Activated gamma-delta T cell treated with Interleukin-2 at 50 U/mL for 16 hours (primary cell): ENCODE measurements at regions not wholly inside any gene's neighbourhood (a gene's known extent, or its start where the extent isn't known, plus 50 kb on each side); places are given as distances from the start of the nearest gene placed in this dataset.
"Not testable (repeated sequence)": the region's sequence is repeated elsewhere in the genome, so short reads cannot be mapped to it uniquely, and the experiment has no call there.

Source experiments
- DNase-seq: peaks from one replicate; pipeline ENCODE4 v3.0.0-alpha.2; 2020

DNA sequence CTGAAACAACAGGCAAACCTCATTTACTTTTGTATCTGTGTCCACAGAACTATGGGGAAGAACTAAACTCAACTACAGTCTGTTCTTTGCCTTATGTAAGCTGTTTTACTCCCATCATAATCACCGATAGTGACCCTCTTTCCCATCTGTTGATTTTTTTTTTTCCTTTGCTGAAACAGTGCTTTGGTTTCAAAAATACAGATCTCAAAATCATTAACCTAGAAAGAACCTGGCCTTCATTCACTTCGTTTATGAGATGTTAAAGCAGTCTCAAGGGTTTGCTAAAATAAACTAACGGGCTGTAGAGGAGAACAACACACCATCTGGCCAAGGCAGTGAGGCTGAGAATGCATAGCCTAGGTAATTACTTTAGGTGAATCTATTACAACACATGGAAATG is 706.6 kb upstream of the ZNF608 start:
- no peak for DNase-seq

DNA sequence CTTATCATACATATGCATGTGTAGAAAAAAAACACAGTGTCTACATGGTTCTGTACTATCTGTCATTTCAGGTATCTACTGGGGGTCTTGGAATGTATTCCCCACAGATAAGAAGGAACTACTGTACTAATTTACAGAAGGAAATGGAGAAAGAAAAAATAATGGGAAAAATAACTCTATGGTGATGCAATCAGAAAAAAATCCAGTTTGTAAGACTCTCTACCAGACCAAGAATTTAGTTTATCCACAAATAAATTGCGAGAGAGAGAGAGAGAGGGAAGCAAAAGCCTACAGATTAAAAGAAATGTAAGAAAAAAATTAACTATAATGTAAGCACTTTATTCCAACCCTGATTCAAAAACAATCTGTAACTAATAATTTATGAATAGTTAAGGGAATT is 708.6 kb upstream of the ZNF608 start:
- no peak for DNase-seq

GRCh38 chr5:125456005-125456404 is 709.6 kb upstream of the ZNF608 start:
- DNase-seq, result not testable (repeated sequence)

- no peak for DNase-seq
Measured at GRCh38 chr5:125457617-125458016, 711.2 kb upstream of the ZNF608 start.

- DNase-seq, result not testable (repeated sequence)
Measured at GRCh38 chr5:125458949-125459348, 712.5 kb upstream of the ZNF608 start.

DNA sequence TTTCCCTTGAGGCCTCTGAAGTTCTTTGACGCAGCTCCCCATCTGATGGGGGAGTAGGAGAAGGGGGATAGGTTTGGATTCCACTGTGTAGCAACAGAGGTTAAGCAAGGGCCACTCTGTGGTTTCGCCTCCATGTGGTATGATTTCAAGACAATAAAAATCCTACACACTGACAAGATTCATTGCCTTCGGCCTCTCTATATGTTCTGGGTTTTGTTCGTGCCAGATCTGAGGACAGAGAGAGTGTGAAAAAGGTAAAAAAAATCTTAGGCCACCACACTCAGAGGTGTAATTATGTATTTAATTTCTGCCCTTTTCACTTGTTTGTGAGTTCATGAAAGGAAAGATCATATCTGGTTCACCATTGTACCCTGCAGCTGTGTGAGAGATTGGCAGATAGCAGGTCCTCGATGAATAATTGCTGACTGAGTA is 715.2 kb upstream of the ZNF608 start:
- no peak for DNase-seq

DNA sequence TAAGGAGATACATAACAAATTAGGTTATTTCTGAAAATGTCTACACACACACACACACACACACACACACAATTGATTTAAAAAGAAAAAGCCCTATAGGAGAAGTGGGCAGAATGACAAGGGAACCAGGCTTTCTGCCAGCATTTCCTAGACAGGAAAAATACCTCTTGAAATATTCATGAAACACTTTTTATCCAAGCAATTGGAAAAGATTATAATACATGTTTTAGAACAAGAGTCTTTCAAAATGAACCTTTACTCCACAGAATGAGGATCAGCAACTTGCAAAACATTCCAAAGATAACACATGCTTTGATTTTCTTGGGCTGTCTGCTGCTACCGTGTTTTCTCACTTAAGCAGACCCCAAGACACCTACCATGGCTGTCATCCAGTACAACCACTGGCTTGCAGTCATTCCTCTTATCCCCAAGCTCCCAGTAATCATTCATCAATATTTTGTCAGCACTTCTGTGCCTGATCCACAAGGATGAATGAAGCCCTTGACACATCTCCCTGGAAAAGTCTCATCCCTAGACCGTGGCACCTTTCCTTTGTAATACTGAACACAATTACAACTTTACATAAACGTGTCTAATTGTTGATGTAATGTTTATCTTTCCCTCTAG is 717.1 kb upstream of the ZNF608 start:
- DNase-seq, result no peak

GRCh38 chr5:125464847-125465432 is 718.5 kb upstream of the ZNF608 start:
- DNase-seq, result no peak

DNA sequence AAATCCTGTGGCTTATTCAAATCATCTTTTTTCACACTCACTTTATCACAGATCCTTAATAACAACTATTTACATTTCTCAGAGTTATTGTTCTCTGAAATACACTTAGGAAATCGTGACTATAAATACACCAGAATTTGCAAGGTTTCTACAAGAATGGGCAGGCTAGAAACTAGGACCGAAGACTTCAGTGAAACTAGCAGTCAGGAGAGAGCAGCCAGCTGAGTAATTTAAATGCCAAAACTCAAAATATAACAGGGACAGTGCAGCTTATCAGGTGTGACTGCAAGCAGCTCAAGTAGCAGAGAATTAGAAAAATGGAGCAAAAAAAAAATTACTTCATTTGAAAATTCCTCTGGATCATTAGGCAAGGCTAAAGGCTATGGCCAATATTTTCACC is 719.3 kb upstream of the ZNF608 start:
- DNase-seq, result no peak

GRCh38 chr5:125467222-125467621 is 720.8 kb upstream of the ZNF608 start:
- DNase-seq, result no peak

GRCh38 chr5:125470280-125470902 is 724.0 kb upstream of the ZNF608 start:
- DNase-seq, result no peak

DNA sequence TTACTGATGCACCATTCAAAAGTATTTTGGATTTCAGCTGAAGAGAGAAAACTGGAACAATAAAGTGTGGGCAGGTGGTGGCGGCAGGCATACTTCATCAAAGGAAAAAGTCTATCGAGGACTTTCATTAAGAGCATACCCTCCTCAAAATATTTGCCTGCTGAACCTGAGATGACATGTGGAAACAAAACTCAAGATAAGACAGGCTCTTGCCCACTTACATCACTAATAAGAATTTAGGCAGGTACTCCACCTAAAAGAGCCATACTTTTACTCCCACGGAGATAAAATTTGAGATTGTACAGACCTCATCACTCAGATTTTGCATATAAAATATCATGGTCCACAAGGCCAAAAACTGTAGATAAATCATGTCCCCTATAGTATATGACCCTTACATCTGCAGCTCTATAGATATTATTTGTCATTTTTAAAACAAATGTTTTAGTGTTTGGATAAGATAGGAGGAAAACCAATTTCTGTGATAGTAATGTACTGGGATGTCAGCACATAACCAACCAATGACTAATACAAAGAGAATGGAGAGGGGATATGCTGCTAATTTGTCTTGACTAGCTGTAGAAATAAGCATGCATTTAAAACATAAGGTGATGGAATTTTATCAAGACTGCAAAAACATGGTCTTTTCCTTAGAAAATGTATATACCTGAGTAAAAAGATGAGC is 730.6 kb upstream of the ZNF608 start:
- DNase-seq, result no peak

- no peak for DNase-seq
Measured at GRCh38 chr5:125477586-125477975, 731.1 kb upstream of the ZNF608 start.

GRCh38 chr5:125478599-125478998 is 732.2 kb upstream of the ZNF608 start:
- no peak for DNase-seq

DNA sequence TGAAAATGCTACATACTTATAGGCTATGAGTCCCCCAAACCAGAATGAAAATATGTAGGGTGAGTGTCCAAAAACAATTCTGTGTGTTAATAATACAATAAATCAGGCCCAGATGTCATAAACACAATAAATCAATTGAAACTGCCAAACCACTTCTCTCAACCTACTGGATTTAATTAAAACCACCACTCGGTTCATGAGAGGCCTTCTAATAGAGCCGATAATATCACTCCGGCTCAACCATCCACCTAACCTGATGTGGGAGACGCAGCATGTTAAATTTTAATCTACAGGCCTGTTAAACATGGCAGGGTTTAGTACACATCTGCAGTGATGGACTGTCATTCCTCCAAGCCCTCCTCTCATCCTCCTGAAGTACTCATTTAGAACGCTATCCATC is 734.5 kb upstream of the ZNF608 start:
- DNase-seq, result no peak

DNA sequence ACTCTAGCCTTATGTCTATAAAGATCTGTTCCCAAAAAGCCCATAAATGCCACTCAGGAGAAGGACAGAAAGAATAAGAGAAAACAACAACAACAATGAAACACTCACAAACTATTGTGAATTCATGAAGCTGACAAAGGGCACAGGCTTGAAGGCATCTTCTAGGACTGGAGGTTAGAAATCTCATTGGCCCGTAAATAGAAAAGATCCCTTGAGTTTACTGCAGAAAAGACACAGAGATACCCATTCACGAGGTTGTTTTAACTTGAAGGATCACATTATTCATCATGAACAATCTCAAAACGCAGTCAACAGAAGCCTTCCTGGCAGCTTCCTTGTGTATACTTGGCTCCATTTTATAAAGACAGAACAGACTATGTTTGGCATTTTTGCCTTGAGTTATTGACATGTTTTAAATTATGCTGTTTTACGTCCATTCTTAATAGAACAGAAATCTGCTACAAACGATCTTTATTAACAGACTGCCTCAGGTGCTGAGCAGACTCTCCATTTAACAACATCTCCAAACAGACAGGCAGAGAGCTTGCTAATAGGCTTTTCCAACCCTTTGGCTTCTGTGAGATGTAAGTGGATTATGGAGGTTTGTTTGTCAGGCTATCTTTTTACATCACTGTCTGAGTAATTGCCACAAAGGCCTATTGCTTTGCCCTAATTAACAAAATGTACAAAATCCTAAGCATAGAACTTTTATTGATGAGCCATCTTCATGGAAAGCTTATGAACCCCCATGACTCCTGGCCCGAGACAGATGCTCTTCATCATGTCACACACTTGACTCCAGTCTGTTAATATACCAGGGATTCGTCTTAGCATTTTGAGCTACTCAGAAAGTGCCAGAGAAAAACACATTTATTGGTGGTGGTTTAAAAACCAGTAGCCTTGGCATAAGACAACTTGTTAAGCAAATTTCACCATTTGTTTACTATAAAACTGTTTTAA is 735.3 kb upstream of the ZNF608 start:
- no peak for DNase-seq

- no peak for DNase-seq
Measured at GRCh38 chr5:125483609-125484008, 737.2 kb upstream of the ZNF608 start.

- DNase-seq, result no peak
Measured at GRCh38 chr5:125484272-125484741, 737.9 kb upstream of the ZNF608 start.

DNA sequence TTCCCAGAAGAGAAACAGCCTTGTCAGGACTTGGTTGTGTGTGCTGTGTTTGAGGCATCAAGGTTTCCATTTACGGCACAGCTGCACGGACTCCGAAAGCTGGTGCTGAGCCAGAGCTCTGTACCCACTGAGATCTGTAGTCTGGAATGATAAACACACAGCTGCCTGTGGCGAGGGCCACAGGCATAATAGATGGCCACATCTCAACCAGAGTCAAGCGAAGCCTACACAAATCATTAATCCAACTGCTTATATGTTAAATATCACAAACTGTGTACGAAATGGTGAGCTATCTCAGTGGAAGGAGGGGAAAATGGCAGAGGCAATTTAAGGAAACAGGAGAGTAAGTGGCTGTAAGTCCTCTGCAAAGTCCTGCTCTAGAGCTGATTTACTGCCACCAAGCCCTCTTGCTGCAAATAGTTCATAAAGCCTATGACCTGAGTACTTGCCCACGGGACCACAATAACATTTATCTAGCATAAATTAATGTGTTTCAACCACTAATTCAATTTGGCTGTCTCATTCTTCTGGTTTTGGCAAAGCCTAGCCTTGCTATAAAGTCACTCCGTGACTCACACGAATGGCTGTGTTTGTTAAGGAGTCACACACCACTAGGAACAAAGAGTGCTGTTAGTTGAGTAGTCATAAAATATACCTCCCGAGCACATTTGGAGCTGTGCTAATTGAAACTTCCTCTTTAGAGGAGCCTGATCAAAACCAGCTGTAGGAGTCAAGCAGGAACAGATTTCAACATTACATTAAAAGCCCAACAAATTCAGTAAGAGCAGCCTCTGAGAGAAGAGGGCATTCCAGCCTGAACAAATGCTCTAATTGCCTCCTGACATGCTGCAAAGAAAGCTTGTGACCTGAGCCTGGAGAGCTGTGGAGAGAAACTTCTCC is 738.6 kb upstream of the ZNF608 start:
- DNase-seq, result no peak

DNA sequence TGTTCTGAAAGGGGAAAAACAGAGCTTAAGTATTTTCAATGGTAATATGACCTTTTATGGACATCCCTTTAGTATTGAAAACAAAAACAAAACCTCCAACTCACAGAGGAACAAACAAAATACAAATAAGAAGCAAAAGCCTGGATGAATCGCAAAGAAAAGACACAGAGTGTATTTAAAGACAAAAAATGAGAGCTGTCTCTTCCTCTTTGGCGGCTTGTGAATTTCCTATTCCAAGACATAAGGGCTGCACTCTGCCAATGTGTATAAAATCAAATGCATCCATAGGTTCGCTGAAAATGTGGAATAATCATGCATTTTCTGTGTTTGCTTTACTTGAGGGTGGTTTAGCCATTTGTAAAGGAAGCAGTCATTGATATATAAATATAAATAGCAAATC is 739.3 kb upstream of the ZNF608 start:
- no peak for DNase-seq

GRCh38 chr5:125486634-125487033 is 740.2 kb upstream of the ZNF608 start:
- DNase-seq, result no peak

- DNase-seq, result no peak
Measured at GRCh38 chr5:125487231-125487630, 740.8 kb upstream of the ZNF608 start.
